IMR-90 (cell line): ENCODE measurements at regions not wholly inside any gene's neighbourhood (a gene's known extent, or its start where the extent isn't known, plus 50 kb on each side); places are given as distances from the start of the nearest gene placed in this dataset.

ENCODE experiments used
- ATAC-seq: fragments of 200-7000 bp; cut with Tn5 transposase; 2 replicates; pipeline ENCODE4 v1.9.1; 2020; ENCODE audit warnings: low read depth, mild to moderate bottlenecking, moderate library complexity
- BruUV-seq: library from RNA; stranded (reverse); fragments of 400-500 nt; replicated peaks from 2 replicates; lab custom pipeline; 2021; lab: Mats Ljungman, UMichigan
- CTCF ChIA-PET: fragments of 300-600 bp; formaldehyde crosslinking; extraction: SDS; loops from one replicate; lab custom pipeline; 2021; ENCODE audit warnings: antibody characterized with exemption; lab: Yijun Ruan, JAX
- POLR2A ChIA-PET: fragments of 300-600 bp; sonication (Branson Sonifier 250); formaldehyde crosslinking; loops from one replicate; lab custom pipeline; 2022; ENCODE audit warnings: antibody characterized with exemption; ENCODE audit not compliant: unreplicated experiment; lab: Charles Lee
- DNase-seq: peaks from one replicate; pipeline ENCODE4 v3.0.0; 2013
- H2AFZ ChIP-seq: replicated peaks from 2 replicates; pipeline ENCODE3; 2013; ENCODE audit warnings: low read length, mild to moderate bottlenecking; ENCODE audit not compliant: poor library complexity
- H2AK5ac ChIP-seq: 2 replicates; pipeline ENCODE4 v1.6.1; 2013; ENCODE audit warnings: low read depth, low read length, inconsistent platforms
- H2AK9ac ChIP-seq: replicated peaks from 2 replicates; pipeline ENCODE3; 2013; ENCODE audit warnings: mild to moderate bottlenecking, low read depth, low read length, moderate library complexity; ENCODE audit not compliant: poor library complexity
- H2BK120ac ChIP-seq: 2 replicates; pipeline ENCODE4 v1.6.1; 2013; ENCODE audit warnings: low read depth, low read length, inconsistent platforms
- H2BK15ac ChIP-seq: 3 replicates; pipeline ENCODE4 v1.6.1; 2013; ENCODE audit warnings: low read depth, low read length, inconsistent platforms
- H2BK20ac ChIP-seq: 2 replicates; pipeline ENCODE4 v1.6.1; 2013; ENCODE audit warnings: low read depth, mild to moderate bottlenecking, inconsistent platforms, low read length, moderate library complexity
- H2BK5ac ChIP-seq: 2 replicates; pipeline ENCODE4 v1.6.1; 2013; ENCODE audit warnings: mild to moderate bottlenecking, low read depth, low read length, inconsistent platforms; ENCODE audit not compliant: poor library complexity, severe bottlenecking
- H3K14ac ChIP-seq: replicated peaks from 2 replicates; pipeline ENCODE4 v1.6.1; 2013; ENCODE audit warnings: low read depth, low read length, inconsistent platforms
- H3K18ac ChIP-seq: 2 replicates; pipeline ENCODE4 v1.6.1; 2013; ENCODE audit warnings: low read depth, low read length, control low read depth
- H3K23ac ChIP-seq: 2 replicates; pipeline ENCODE4 v1.6.1; 2013; ENCODE audit warnings: low read depth, low read length, inconsistent platforms
- H3K27ac ChIP-seq: 2 replicates; pipeline ENCODE4 v1.5.1; 2013; ENCODE audit warnings: mild to moderate bottlenecking, control low read depth, low read length; ENCODE audit not compliant: insufficient read depth
- H3K27me3 ChIP-seq: 2 replicates; pipeline ENCODE4 v1.6.1; 2013; ENCODE audit warnings: low read length; ENCODE audit not compliant: control insufficient read depth, insufficient read depth
- H3K36me3 ChIP-seq: 2 replicates; pipeline ENCODE4 v1.6.1; 2013; ENCODE audit warnings: low read length, mixed read lengths; ENCODE audit not compliant: control insufficient read depth, insufficient read depth
- H3K4ac ChIP-seq: 2 replicates; pipeline ENCODE4 v1.6.1; 2013; ENCODE audit warnings: low read depth, low read length, inconsistent platforms
- H3K4me1 ChIP-seq: 2 replicates; pipeline ENCODE4 v1.6.1; 2013; ENCODE audit warnings: low read length, mixed read lengths; ENCODE audit not compliant: control insufficient read depth, insufficient read depth
- H3K4me2 ChIP-seq: 2 replicates; pipeline ENCODE4 v1.6.1; 2013; ENCODE audit warnings: low read depth, mild to moderate bottlenecking, control low read depth, low read length, moderate library complexity
- H3K4me3 ChIP-seq: 2 replicates; pipeline ENCODE4 v1.5.1; 2013; ENCODE audit warnings: low read depth, mild to moderate bottlenecking, control low read depth, low read length, moderate library complexity; ENCODE audit not compliant: insufficient read depth
- H3K56ac ChIP-seq: 2 replicates; pipeline ENCODE4 v1.6.1; 2013; ENCODE audit warnings: low read length, inconsistent platforms; ENCODE audit not compliant: insufficient read depth; ENCODE audit errors: extremely low read depth
- H3K79me1 ChIP-seq, 2 experiments: 2 replicates each; pipeline ENCODE4 v1.6.1; 2013; ENCODE audit warnings: low read length in 2 of 2, inconsistent platforms in 1 of 2, low read depth in 1 of 2
- H3K9ac ChIP-seq: 2 replicates; pipeline ENCODE4 v1.6.1; 2013; ENCODE audit warnings: low read depth, low read length, control low read depth
- H3K9me1 ChIP-seq: 2 replicates; pipeline ENCODE4 v1.6.1; 2013; ENCODE audit warnings: low read length, inconsistent platforms; ENCODE audit not compliant: insufficient read depth
- H3K9me3 ChIP-seq: 2 replicates; pipeline ENCODE4 v1.6.1; 2013; ENCODE audit warnings: low read length; ENCODE audit not compliant: control insufficient read depth, insufficient read depth
- H4K20me1 ChIP-seq: 2 replicates; pipeline ENCODE4 v1.6.1; 2013; ENCODE audit warnings: low read length, inconsistent platforms; ENCODE audit not compliant: insufficient read depth
- H4K5ac ChIP-seq: 2 replicates; pipeline ENCODE4 v1.6.1; 2013; ENCODE audit warnings: mild to moderate bottlenecking, low read depth, low read length, control low read depth
- H4K8ac ChIP-seq, 2 experiments: 2 replicates each; pipeline ENCODE4 v1.6.1; 2013; ENCODE audit warnings: low read depth in 2 of 2, low read length in 2 of 2, control low read depth in 1 of 2, inconsistent platforms in 1 of 2
- H4K91ac ChIP-seq: 2 replicates; pipeline ENCODE4 v1.6.1; 2013; ENCODE audit warnings: low read depth, low read length, inconsistent platforms; ENCODE audit not compliant: insufficient read depth
- RAD21 ChIP-seq: IDR thresholded peaks from 2 replicates; pipeline ENCODE4 v1.6.1; 2012; ENCODE audit warnings: low read length, improper control_type of control experiment
- WGBS, 2 experiments: methylation state at CpG; one replicate each; pipeline versions ENCODE4 v1.1.5 to v1.1.7; 2013; ENCODE audit warnings: missing lambda C conversion rate in 2 of 2; ENCODE audit not compliant: insufficient read length in 1 of 2; ENCODE audit errors: extremely low coverage in 2 of 2; 5-methylcytosine and 5-hydroxymethylcytosine counted together
- dilution Hi-C: fragments of 300-500 bp; cut with HindIII; formaldehyde crosslinking; loops from one replicate; pipeline ENCODE4 v1.14.3; 2018; ENCODE audit warnings: low sequenced_read_pairs; ENCODE audit not compliant: unreplicated experiment
- in situ Hi-C: fragments of 300-500 bp; cut with MboI; formaldehyde crosslinking; loops from 3 replicates; pipeline ENCODE4 v1.14.3; 2019; ENCODE audit warnings: low sequenced_read_pairs, inconsistent platforms, mixed read lengths
- intact Hi-C: fragments of 100-400 bp; cut with micrococcal nuclease; formaldehyde crosslinking; loops from 2 replicates; pipeline ENCODE4 v1.10.0; 2022

- Histone ChIP-seq H3K4me2 (no peak overlapping the region), H3K4ac (no peak overlapping the region), H3K4me3 (no peak overlapping the region), H3K9me1 (no peaks in the 10 kb centered on the region), H3K36me3 (no peaks in the 10 kb centered on the region), H3K9ac (no peak overlapping the region), H3K27ac (no peak overlapping the region), H2BK120ac (no peak overlapping the region), H4K5ac (no peak overlapping the region), H2AK9ac (no peak overlapping the region), H3K56ac (no peak overlapping the region), H4K91ac (no peak overlapping the region), H3K18ac (no peak overlapping the region), H2BK5ac (no peak overlapping the region), H3K79me1 (no peaks in the 10 kb centered on the region), H3K9me3 (peaks cover 5% of the 10 kb centered on the region; the same call in 1 of the 2 replicates), H2BK15ac (no peak overlapping the region), H3K4me1 (no peaks in the 10 kb centered on the region), H2AK5ac (no peak overlapping the region), H4K8ac (no peak overlapping the region), H2BK20ac (no peak overlapping the region), H3K23ac (no peak overlapping the region), H4K20me1 (no peaks in the 10 kb centered on the region), H3K14ac (no peak overlapping the region), H3K27me3 (no peaks in the 10 kb centered on the region), H2AFZ (no peak overlapping the region)
- ATAC-seq (no peak), DNase-seq (no peak)
- TF ChIP-seq RAD21: no peak
- dilution Hi-C loops (no loop called here), intact Hi-C loops (no loop called here), in situ Hi-C loops (no loop called here)
- POLR2A ChIA-PET: no interaction called here
- no CpG with 5 or more reads among the region's 6 CpGs for WGBS, 2 experiments
- no TSS peak for BruUV-seq
- CTCF ChIA-PET: no interaction called here
Measured at GRCh38 chr16:61323456-61323855, 712.8 kb downstream of the CDH8 start.
